DMS153 treated with DMSO at 0.1 percent for 48 hours (cell line): ENCODE measurements at regions not wholly inside any gene's neighbourhood (a gene's known extent, or its start where the extent isn't known, plus 50 kb on each side); places are given as distances from the start of the nearest gene placed in this dataset.

Experiments used
- DNase-seq: peaks from one replicate; lab custom pipeline; 2025; ENCODE audit not compliant: unreplicated experiment; lab: John Stamatoyannopoulos, UW

DNA sequence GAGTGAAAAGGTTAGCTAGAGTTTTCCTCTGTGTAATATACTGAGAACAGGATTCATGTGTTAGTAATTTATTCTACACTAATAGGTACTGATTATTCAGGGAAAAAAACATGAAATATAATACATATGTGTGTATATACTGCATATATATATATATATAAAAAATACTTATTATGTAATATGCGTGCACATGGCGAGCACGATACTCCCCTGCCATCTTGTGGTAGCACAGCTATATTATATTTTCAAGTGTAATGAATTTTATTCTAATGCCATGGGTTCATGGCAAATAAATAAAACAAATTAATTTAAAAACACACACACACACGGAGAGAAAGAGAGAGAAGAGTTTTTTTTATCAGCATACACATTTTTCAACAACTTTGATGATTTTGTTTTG lies 460.6 kb downstream of the KCNJ2 start:
- no peak for DNase-seq

DNA sequence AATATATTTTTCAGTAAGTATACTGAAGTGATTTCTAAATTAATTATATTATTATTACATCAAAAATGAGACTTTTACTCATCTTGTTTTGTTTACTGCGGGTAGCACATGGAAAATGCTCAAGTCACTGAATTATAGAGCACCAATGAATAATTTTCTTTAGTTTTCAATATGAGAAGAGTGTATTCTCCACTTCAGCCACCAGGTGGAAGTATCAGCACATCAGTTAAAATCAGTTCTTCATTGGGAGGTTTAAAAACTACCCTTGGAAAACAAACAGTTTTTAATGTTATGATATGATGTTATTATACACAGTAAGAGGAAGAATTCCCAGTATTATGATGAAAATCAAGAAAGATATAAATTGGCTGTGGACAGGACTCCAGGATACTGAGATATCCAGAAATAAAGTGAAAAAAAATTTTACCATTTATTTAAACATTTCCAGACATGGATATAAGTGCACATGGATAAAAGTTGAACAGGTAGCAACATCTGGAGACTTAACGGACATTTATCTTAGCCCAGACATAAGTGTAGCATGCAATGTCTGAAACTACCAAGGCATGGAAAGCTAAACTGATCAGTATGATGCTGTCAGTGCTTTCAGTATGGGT lies 467.3 kb downstream of the KCNJ2 start:
- DNase-seq: peak; percentile 35

DNA sequence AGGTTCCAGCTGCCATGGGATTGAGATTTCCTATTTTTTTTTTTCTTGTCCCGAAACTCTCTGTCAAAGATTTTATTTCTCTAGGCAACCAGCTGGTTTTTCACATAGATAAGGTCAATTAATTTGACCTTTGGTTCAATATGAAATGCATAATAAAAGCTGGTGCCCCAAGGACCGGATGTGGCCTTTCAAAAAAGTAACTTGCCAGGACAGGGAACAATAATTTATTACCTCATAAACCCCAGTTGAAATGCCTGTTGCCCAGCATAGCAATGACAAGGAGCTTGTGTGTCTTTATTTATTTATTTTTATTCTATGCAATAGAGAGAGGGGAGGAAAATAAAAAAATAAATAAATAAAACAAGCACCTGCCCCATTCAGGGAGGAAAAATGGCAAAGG lies 472.7 kb downstream of the KCNJ2 start:
- no peak for DNase-seq

- DNase-seq: no peak
These were observed 474.8 kb downstream of the KCNJ2 start for GRCh38 chr17:70644096-70644495.

GRCh38 chr17:70646673-70647072 lies 477.3 kb downstream of the KCNJ2 start:
- no peak for DNase-seq

GRCh38 chr17:70648166-70648565 lies 478.8 kb downstream of the KCNJ2 start:
- no peak for DNase-seq

GRCh38 chr17:70653850-70654249 lies 484.5 kb downstream of the KCNJ2 start:
- no peak for DNase-seq

- no peak for DNase-seq
These were observed 485.4 kb downstream of the KCNJ2 start for GRCh38 chr17:70654706-70655105.

- no peak for DNase-seq
These were observed 486.0 kb downstream of the KCNJ2 start for GRCh38 chr17:70655176-70655958.

DNA sequence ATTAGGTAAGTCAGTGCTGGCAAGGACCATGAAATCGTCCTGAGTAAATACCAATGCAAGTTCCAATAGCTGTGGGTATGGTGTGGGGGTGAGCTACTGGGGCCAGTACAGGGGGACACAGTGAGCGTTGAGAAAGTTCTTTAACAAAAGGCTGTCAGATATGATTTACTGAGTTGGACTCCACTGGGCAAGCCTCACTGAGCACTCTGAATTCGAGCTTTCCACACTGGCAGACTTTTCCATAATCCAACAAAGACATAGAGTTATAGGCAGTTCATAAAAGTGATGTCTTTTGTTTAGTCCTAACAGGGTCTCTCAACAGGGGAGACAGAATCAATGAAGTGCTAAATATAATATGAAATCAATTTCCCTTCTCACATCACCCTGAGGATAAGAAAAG lies 489.0 kb downstream of the KCNJ2 start:
- no peak for DNase-seq

- no peak for DNase-seq
These were observed 489.5 kb downstream of the KCNJ2 start for GRCh38 chr17:70658840-70659239.

- peak; percentile 88 for DNase-seq
These were observed 492.2 kb downstream of the KCNJ2 start for GRCh38 chr17:70661342-70662222.

- DNase-seq: no peak
These were observed 499.1 kb downstream of the KCNJ2 start for GRCh38 chr17:70668276-70668937.

- DNase-seq: no peak
These were observed 499.8 kb downstream of the KCNJ2 start for GRCh38 chr17:70668938-70669778.

- DNase-seq: no peak
These were observed 504.7 kb downstream of the KCNJ2 start for GRCh38 chr17:70674061-70674460.

GRCh38 chr17:70675070-70675590 lies 505.8 kb downstream of the KCNJ2 start:
- DNase-seq: no peak

GRCh38 chr17:70677783-70678647 lies 508.7 kb downstream of the KCNJ2 start:
- DNase-seq: peak; percentile 33

GRCh38 chr17:70678889-70679288 lies 509.6 kb downstream of the KCNJ2 start:
- no peak for DNase-seq

GRCh38 chr17:70683936-70684335 lies 514.6 kb downstream of the KCNJ2 start:
- no peak for DNase-seq
